Testis (tissue), 2 donors: ENCODE measurements at regions not wholly inside any gene's neighbourhood (a gene's known extent, or its start where the extent isn't known, plus 50 kb on each side); places are given as distances from the start of the nearest gene placed in this dataset.
A peak's percentile ranks its signal among the peaks of the same experiment; 100 is the strongest.

Source experiments
- DNase-seq: peaks from one replicate; pipeline ENCODE4 v3.0.0-alpha.2; 2019
- H3K27ac ChIP-seq, 2 donors: fragments of 200-600 bp; sonication (generic); one replicate each; pipeline ENCODE4 v1.5.1; 2019
- H3K27me3 ChIP-seq: fragments of 200-600 bp; sonication (generic); one replicate; pipeline ENCODE4 v1.5.1; 2019
- H3K36me3 ChIP-seq: fragments of 200-600 bp; sonication (generic); one replicate; pipeline ENCODE4 v1.5.1; 2017; ENCODE audit warnings: low read depth; ENCODE audit errors: missing control alignments
- H3K4me1 ChIP-seq: fragments of 200-600 bp; sonication (generic); one replicate; pipeline ENCODE4 v1.5.1; 2019
- H3K4me3 ChIP-seq, 2 donors: fragments of 200-600 bp; sonication (generic); one replicate each; pipeline ENCODE4 v1.5.1; 2017 to 2019
- H3K9me3 ChIP-seq: fragments of 200-600 bp; sonication (generic); one replicate; pipeline ENCODE4 v1.5.1; 2017
- POLR2A ChIP-seq: fragments of 450-650 bp; IDR thresholded peaks from one replicate; pipeline ENCODE4 v1.6.1; 2017; ENCODE audit warnings: antibody characterized with exemption, mild to moderate bottlenecking, moderate library complexity
- WGBS, 2 donors: methylation state at CpG; one replicate each; pipeline ENCODE4 v1.1.5; 2018; 5-methylcytosine and 5-hydroxymethylcytosine counted together
- intact Hi-C: fragments of 100-400 bp; cut with DNase I; formaldehyde crosslinking; loops from one replicate; pipeline ENCODE4 v1.15.1; 2023; ENCODE audit warnings: low total_unique reads
- TF ChIP-seq, protein P1 (sequence below), 3 experiments: fragments of 450-650 bp in 2 of 3; fragments of 200-600 bp in 1 of 3; sonication (generic) in 1 of 3; IDR thresholded peaks; one replicate each; pipeline ENCODE4 v1.5.1; 2016 to 2019; ENCODE audit warnings: antibody characterized with exemption in 3 of 3, mild to moderate bottlenecking in 2 of 3, moderate library complexity in 1 of 3

DNA sequence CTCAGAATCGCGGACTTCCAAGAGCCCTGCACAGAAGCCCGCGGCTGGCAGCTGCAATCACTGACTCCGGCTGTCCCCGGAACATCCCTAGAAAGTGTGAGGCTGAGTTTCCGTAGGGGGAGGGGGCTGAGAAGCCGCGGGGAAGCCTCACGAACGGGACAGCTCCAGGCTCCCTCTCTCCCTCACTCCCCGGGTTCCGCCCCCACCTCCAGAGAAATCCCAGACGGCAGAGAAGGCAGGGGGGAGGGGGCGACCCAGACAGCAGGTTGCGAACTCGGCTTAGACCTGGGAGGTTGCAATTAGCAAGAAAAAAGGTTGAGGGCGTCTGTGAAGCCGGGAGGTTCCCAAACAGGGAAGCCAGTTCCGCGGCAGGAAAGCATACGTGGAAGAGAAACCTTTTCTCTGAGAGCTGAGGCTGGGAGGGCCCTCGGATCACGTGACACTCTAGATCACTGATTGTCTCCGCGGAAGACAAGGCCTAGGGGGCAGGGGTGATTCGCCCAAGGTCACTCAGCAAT, 73.8 kb upstream of the CPLX2 start:
- Histone ChIP-seq H3K9me3 (no peaks in the 10 kb centered on the region), H3K4me1 (peaks cover 14% of the 10 kb centered on the region), H3K27ac (no peak overlapping the region), H3K4me3 (peak overlapping the region; percentile 31 to 59), H3K27me3 (no peaks in the 10 kb centered on the region), H3K36me3 (no peaks in the 10 kb centered on the region)
- peak; percentile 43 for DNase-seq
- 1 to 2% methylated on average over 21 to 22 of the region's 27 CpGs for WGBS, 2 donors
- TF ChIP-seq, protein P1, sequence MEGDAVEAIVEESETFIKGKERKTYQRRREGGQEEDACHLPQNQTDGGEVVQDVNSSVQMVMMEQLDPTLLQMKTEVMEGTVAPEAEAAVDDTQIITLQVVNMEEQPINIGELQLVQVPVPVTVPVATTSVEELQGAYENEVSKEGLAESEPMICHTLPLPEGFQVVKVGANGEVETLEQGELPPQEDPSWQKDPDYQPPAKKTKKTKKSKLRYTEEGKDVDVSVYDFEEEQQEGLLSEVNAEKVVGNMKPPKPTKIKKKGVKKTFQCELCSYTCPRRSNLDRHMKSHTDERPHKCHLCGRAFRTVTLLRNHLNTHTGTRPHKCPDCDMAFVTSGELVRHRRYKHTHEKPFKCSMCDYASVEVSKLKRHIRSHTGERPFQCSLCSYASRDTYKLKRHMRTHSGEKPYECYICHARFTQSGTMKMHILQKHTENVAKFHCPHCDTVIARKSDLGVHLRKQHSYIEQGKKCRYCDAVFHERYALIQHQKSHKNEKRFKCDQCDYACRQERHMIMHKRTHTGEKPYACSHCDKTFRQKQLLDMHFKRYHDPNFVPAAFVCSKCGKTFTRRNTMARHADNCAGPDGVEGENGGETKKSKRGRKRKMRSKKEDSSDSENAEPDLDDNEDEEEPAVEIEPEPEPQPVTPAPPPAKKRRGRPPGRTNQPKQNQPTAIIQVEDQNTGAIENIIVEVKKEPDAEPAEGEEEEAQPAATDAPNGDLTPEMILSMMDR (IDR thresholded peaks at IDR 0.05): no peak
- no peak for TF ChIP-seq POLR2A
- intact Hi-C loops: no loop called here

DNA sequence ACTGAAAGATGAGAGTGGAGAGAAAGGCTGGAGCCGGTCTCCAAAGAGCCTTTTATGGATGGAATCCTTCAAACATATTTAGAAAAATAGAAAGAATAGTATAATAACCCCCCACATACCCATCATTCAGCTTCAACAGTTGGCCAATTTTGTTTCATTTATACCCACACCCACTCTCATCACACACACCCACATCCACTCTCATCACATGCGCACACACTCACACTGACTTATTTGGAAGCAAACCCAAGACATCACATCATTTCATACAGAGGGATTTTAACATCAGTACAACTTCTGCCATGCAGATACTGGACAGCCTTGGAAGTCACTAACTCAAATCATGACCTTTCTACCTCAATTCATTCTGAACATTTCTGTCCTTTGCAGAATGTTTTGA, 72.8 kb upstream of the CPLX2 start:
- Histone ChIP-seq H3K9me3 (no peaks in the 10 kb centered on the region), H3K27me3 (no peaks in the 10 kb centered on the region), H3K4me1 (peaks cover 14% of the 10 kb centered on the region), H3K4me3 (no peak overlapping the region), H3K36me3 (no peaks in the 10 kb centered on the region), H3K27ac (no peak overlapping the region)
- TF ChIP-seq, protein P1 (IDR thresholded peaks at IDR 0.05): no peak
- no peak for TF ChIP-seq POLR2A
- intact Hi-C loops: no loop called here
- WGBS, 2 donors: 88% methylated on average over 2 of the region's 2 CpGs
- no peak for DNase-seq

DNA sequence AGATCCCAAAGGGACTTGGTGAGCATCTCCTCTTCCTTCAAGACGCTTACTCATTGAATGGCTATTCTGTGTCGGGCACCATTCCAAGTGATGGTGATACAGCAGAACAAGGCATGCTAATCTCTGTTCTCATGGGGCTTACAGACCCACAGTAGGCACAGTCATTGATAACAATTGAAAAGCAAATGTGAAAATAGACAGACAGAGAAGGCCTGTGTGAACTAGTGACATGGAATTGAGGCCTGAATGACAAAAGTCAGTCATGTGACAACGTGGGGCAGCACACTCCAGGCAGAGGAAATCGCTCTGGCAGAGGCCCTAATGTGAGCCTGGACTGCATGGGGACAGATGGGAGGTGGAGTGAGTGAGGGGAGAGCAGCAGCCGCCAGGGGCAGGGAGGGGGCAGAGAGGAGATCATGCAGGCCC, 70.7 kb upstream of the CPLX2 start:
- H3K36me3 ChIP-seq: no peaks in the 10 kb centered on the region
- no peaks in the 10 kb centered on the region for H3K27me3 ChIP-seq
- peaks cover 14% of the 10 kb centered on the region for H3K4me1 ChIP-seq
- no peak for TF ChIP-seq POLR2A
- TF ChIP-seq, protein P1 (IDR thresholded peaks at IDR 0.05): no peak
- intact Hi-C loops: no loop called here
- DNase-seq: no peak
- 63 to 64% methylated on average over 5 of the region's 5 CpGs for WGBS, 2 donors
- H3K9me3 ChIP-seq: no peaks in the 10 kb centered on the region
- H3K4me3 ChIP-seq: no peak overlapping the region
- H3K27ac ChIP-seq: no peak overlapping the region

DNA sequence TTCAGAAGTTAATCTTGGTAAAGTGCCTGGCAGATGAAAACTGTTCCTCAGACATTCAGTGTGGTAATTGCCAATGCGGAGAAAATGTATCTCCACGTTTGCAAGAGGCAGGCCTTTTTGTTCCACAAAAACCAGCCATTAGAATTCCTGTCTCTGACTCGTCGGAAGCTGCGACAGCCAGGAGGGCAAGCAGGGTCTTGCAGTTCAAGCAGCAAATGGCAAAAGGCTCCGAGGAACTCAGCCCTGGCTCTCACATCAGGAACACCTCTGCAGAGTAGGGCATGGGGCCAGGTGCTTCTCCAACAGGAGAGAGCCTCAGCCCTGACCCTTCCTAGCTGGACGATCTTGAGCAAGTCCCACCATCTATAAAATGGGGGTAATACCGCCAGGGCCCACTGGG, 69.0 kb upstream of the CPLX2 start:
- intact Hi-C loops: no loop called here

DNA sequence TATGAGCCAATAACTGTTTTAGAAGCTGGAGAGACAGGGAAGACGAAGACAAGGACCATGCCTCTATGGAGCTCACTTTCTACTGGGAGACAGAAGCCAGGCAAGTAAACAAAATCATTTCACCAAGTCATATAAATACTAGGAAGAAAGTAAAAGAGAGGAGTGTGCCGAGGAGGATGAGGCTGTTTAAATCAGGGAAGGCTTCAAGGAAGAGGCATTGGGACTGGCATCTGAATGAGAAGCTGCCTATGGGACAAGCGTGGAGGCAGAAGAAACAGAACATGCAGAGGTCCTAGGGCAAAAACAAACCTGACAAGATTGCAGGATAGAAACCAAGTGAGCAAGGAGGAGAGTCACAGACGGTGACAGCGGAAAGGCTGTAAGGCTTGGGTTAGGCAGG, 68.1 kb upstream of the CPLX2 start:
- intact Hi-C loops: no loop called here
- 78 to 81% methylated on average over 5 of the region's 5 CpGs for WGBS, 2 donors
- peaks cover 1% of the 10 kb centered on the region for H3K4me1 ChIP-seq
- no peaks in the 10 kb centered on the region for H3K27me3 ChIP-seq
- no peak for DNase-seq
- TF ChIP-seq POLR2A: no peak
- TF ChIP-seq, protein P1 (IDR thresholded peaks at IDR 0.05): no peak
- no peaks in the 10 kb centered on the region for H3K9me3 ChIP-seq
- no peak overlapping the region for H3K4me3 ChIP-seq
- H3K27ac ChIP-seq: no peak overlapping the region
- H3K36me3 ChIP-seq: no peaks in the 10 kb centered on the region

More for the DNA sequence above, 69.0 kb upstream of the CPLX2 start:
- DNase-seq: no peak
- H3K9me3 ChIP-seq: no peaks in the 10 kb centered on the region
- TF ChIP-seq POLR2A: no peak
- TF ChIP-seq, protein P1 (IDR thresholded peaks at IDR 0.05): no peak
- H3K27ac ChIP-seq: no peak overlapping the region
- no peaks in the 10 kb centered on the region for H3K27me3 ChIP-seq
- WGBS, 2 donors: 68 to 84% methylated on average over 8 of the region's 8 CpGs
- H3K36me3 ChIP-seq: no peaks in the 10 kb centered on the region
- H3K4me1 ChIP-seq: peaks cover 10% of the 10 kb centered on the region
- H3K4me3 ChIP-seq: no peak overlapping the region
